GM21786 (cell line): ENCODE measurements at regions not wholly inside any gene's neighbourhood (a gene's known extent, or its start where the extent isn't known, plus 50 kb on each side); places are given as distances from the start of the nearest gene placed in this dataset.

ENCODE experiments used
- ATAC-seq: cut with Tn5 transposase; IDR thresholded peaks from one replicate; pipeline ENCODE4 v1.9.1; 2021; ENCODE audit not compliant: unreplicated experiment

DNA sequence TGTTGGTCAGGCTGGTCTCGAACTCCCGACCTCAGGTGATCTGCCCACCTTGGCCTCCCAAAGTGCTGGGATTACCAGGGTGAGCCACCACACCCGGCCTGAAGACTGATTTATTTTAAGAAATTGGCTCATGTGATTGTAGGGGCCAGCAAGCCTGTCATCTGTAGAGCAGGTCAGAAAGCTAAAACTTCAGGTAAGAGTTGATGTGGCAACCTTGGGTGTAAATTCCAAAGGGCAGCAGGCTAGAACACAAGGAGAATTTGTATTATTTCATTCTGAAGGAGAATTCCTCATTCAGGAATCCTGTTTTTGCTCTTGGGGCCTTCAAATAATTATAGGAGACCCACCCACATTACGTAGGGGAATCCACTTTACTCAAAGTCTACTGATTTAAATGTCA lies 728.7 kb downstream of the LTN1 start:
- no peak for ATAC-seq

DNA sequence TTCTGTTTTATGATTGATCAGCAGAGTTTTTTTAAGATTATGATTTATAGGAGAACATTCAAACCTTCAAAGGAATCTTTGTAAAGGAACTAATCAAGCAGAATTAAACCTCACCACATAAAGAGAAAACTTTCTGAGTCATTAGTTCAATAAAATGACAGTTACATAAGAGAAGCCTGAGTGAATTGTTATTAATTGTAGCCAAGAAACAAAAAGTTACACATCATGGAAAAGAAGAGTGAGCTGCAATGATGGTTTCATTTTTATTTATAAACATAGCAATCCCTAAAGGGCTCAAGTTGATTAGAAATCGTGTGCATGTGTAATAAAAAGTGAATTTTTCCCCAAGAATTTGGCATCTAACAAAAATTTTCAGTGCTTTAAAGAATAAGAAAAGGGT lies 731.4 kb downstream of the LTN1 start:
- ATAC-seq = no peak

DNA sequence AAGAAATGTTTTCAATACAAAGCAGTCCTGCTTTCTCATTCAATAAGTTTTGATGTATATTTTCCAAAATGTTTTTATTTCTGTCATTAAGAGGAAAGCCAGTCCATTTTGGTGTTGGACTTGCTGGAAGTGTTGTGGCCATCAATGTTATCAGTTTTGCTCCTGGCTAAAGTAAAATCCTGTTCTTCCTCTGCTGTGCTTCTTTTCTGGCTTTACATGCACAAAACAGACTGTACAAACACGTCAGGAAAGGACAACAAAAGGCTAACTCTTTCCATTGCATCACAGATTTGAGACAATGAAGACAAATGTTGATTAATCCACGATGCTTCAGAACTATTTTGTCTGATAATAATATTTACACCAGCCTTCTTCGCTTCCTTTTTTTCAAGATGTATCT lies 735.4 kb downstream of the LTN1 start:
- no peak for ATAC-seq

DNA sequence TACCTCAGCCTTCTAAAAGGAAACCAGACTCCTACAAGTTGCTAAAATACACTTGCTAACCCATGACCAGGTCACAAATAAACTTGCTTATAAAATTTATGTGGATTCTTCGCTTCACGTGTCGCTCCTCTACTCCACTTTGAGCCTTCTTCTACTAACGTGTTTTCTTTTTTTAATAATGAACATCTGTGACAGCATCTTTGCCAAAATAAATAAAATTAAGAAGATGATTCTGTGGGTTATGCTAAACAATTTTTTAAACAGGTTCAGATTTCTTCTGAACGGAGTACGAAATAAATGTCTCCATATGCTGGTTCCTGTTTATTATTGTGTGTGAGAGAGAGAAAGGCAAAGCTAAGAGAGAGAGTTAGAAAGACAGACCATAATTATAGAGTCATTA lies 735.8 kb downstream of the LTN1 start:
- ATAC-seq = no peak

GRCh38 chr21:28256420-28256831 lies 736.3 kb downstream of the LTN1 start:
- no peak for ATAC-seq

GRCh38 chr21:28253961-28254360 lies 738.7 kb downstream of the LTN1 start:
- no peak for ATAC-seq

DNA sequence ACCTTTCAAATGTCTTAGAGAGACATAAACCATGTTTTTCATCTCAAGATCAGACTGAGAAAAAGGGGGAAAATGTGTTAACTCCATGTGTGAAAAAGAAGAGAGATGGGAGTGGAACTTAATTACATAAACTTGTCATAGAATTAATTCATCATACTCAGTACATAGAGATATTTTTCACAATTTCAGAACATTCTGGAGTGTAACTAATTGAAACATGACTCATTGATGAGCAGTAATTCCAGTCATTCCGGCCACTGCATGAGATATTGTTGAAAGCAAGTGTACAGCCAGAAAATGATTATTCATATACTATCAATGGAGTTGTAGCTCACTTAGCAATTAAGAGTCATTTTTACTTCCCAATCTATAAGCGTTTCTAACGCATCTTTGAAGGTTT lies 739.3 kb downstream of the LTN1 start:
- ATAC-seq = no peak

GRCh38 chr21:28252928-28253327 lies 739.7 kb downstream of the LTN1 start:
- no peak for ATAC-seq

GRCh38 chr21:28250946-28251345 lies 741.7 kb downstream of the LTN1 start:
- no peak for ATAC-seq

DNA sequence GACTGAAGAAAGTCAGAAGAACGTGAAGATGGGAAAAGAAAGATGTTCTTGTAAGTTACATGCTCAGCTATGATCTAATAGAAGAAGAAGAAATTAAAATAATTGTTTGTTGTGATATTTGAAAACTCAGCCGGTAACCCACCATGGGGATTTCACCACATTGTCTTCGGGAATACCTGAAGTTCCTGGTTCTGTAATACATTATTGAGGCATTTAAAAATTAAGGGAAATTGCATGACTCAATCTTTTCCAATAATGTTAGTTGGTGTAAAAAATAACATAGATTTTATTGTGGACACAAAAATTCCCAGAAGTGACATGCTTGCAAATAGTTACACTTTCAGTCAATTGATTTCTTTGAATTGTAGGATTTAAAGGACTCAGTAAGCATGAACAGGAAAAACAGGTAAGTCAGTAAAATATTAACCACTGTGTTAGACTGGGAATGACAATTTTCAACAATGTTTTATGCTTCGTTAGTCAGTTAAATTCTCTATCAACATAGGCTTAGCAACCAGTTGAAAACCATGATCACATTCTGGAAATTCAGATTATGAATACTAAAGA lies 745.1 kb downstream of the LTN1 start:
- no peak for ATAC-seq

- no peak for ATAC-seq
These were observed 752.1 kb downstream of the LTN1 start for GRCh38 chr21:28240586-28240985.

DNA sequence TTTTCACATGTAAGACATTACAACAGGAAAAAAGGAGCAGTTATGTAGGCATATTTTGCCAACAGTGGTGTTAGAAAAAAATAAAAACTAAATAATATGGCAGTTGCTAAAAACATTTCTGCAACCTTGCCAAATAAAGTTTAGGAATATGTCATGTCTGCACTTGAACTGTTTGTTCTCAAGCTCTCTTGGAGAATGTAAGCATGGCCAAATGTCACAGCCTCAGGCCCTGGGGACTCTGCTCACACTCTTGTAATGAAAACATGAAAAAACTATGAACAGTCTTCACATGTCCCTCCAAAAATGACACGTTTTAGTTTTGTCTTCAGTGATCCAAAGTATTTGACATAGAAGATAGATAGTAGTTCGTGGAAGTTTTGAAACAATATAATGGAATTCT lies 753.3 kb downstream of the LTN1 start:
- no peak for ATAC-seq

DNA sequence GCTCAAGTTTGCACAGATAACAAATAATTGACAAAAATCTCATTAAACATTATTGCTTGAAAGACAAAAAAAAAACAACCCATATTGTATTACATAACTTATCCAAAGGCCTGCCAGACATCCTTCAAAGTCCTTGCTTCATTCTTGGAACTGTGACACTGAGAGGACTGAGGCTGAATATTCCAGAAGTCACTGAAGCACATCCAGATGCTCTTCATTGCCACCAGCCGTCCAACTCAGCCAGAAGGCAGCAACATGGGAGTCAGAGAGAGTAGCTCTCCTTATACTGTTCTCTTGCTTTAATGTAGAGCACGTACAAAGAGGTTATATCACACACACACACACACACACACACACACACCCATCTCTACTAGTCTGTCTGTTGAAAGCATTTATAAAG lies 755.0 kb downstream of the LTN1 start:
- ATAC-seq = no peak

DNA sequence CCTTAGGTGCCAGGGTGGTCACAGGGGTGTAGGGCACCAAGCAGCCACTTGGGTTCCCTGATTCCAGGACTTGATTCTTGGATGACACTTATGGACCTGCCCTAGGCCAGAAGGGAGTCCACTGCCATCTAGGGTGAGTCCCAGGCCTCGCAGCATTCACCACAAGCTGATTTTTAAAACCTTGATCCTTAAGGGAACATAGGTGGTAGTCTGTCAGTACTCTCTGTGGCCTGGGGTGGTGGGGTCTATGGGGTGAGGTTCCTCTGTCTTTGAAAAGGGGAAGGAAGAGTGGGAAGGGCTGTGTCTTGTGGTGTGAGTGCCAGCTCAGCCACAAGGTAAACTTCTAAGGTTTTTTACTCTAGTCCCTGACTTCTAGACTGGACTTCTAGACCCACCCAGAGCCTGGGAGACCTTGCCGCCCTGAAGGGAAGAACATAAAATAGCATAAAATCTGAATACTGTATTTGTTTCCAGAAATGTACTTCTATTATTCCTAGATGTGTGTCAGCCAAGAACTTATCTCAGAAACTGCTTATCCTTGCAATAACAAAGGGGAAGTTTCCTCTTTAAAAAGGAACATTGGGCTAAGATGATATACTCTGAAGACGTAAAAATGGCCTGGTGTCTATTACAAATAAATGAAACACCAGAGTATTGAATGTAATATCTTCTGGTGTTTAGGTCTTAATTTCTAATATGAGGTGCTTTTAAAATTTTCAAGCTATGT lies 757.3 kb downstream of the LTN1 start:
- ATAC-seq = no peak

DNA sequence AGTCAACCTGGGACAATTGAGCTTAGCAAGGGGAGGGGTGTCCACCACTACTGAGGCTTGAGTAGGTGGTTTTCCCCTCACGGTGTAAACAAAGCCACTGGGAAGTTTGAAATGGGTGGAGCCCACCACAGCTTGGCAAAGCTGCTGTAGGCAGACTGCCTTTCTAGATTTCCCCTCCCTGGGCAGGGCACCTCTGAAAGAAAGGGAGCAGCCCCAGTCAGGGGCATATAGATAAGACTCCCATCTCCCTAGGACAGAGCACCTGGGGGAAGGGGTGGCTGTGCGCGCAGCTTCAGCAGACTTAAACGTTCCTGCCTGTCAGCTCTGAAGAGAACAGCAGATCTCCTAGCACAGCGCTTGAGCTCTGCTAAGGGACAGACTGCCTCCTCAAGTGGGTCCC lies 758.4 kb downstream of the LTN1 start:
- ATAC-seq = no peak

- no peak for ATAC-seq
These were observed 759.0 kb downstream of the LTN1 start for GRCh38 chr21:28233536-28234220.

DNA sequence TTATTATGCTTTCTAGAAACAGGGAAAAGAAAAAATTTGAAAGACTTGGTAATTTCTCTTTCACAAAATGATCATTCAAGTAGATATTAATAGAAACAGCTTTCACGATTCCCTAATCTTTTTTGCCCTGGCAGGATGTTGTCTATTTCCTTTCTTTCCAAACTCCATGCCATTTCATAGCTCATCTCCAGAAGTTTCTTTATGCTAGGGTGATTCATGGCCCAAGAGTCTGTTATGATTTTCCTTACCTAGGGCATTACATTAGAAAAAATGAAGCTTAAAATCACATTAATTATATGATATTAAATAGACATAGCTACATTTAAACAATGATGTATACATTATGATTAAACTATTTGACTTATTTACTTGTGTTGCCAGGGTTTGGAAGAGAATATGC lies 762.1 kb downstream of the LTN1 start:
- ATAC-seq = no peak

- ATAC-seq = no peak
These were observed 762.9 kb downstream of the LTN1 start for GRCh38 chr21:28229814-28230213.

- no peak for ATAC-seq
These were observed 764.1 kb downstream of the LTN1 start for GRCh38 chr21:28228636-28228995.

- no peak for ATAC-seq
These were observed 764.6 kb downstream of the LTN1 start for GRCh38 chr21:28227881-28228635.

- ATAC-seq = no peak
These were observed 766.1 kb downstream of the LTN1 start for GRCh38 chr21:28226563-28226962.

DNA sequence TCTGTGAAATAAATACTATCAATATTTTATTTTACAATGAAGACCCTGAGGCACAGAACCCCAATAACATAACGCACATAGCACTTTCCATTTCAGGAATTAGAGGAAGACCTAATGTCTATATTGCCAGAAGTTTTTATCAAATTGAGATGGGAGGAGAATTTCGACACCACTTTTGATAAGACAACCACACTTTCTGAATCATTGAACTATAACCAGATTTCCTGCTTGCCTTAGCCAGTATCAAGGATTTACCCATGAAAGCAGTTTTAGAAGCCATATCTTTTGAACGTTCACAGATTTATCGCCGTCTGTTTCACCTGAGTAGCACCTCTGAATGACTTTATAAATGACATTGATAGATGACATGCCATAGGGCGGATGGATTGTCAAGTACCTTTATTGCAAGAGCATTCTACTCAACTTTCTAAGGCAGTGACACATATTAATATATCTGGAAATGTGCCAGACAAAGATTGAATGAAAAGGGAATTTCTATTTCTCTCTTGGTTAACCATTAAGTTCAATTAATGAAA lies 768.4 kb downstream of the LTN1 start:
- ATAC-seq = no peak
